HG03097 (cell line): ENCODE measurements at regions not wholly inside any gene's neighbourhood (a gene's known extent, or its start where the extent isn't known, plus 50 kb on each side); places are given as distances from the start of the nearest gene placed in this dataset.

ENCODE experiments used
- ATAC-seq: cut with Tn5 transposase; IDR thresholded peaks from one replicate; pipeline ENCODE4 v1.9.1; 2021; ENCODE audit not compliant: unreplicated experiment, low FRiP score

DNA sequence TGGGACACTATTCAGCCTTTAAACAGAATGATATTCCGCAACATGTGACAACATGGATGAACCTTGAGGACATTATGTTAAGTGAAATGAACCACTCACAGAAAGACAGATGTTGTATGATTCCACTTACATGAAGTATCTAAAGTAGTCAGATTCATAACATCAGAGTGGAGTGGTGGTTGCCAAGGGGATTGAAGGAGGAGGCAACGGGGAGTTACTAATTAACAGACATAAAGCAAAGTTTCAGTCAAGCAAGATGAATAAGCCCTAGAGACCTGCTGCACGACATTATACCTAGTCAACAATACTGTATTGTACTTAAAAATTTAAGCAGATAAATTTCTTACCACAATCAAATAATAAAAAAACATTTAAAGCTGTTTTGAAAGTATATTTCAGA is 105.0 kb upstream of the NR0B1 start:
- peak; percentile 89 for ATAC-seq

GRCh38 chrX:30402366-30402765 is 93.2 kb upstream of the NR0B1 start:
- no peak for ATAC-seq

DNA sequence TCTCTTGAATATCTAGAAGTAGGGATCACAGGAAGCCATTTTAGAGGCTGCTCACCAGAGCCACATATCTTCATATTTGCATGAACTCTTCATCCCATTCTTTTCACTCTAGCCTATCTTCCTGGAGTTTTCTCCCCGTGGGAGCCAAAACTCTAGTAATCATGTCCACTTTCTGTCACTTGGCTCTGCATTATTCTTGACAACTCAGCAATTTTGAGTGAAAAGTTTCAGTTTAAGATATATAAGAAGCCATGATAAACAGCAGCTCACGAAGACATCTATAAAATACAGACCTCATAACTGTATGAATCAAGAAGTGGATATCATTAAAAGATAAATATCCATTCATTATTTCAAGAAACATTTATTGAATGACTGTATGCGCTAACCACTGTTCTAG is 79.1 kb upstream of the NR0B1 start:
- no peak for ATAC-seq

GRCh38 chrX:30373951-30374350 is 64.8 kb upstream of the NR0B1 start:
- ATAC-seq, result no peak

DNA sequence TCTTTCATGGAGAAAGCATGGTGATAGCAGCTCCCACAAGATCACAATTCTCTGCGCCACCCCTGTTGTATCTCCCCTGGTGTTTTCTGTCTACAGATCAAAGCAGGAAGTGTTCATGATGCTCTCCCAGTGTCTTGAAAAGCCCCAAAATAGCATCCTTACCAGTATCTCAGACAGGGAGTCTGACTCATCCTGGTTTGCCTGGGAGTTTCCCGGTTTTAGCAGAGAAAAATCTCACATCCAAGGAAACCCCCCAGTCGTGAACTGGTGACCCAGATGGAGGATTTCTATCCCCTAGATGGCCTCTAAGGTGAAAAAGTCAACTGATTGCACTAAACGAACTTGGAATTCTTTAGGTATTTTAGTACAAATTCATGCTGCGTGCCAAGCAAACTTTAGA is 64.3 kb upstream of the NR0B1 start:
- ATAC-seq, result no peak

DNA sequence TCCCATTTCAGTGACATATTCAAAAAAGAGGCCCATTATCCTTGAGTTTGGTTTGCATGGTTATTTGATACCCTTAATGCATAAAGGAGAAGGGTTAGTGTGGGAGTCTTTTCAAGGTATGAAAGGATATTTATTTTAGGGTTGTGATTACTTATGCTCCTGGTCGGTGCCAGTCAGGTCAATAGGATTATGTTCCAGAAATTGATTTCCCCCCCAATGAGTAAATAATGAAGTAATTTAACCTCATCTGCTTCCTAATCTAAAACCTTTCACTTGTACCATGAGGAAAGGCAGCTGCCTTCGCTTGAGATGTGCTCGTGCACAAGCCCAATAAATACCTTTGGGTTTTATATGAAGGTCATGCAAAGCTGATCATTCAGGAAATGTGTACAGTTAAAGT is 55.0 kb upstream of the NR0B1 start:
- ATAC-seq, result no peak
